Omental fat pad (tissue), 3 donors: ENCODE measurements at regions not wholly inside any gene's neighbourhood (a gene's known extent, or its start where the extent isn't known, plus 50 kb on each side); places are given as distances from the start of the nearest gene placed in this dataset.

Source experiments
- ATAC-seq: fragments of 150-250 bp; one replicate; pipeline ENCODE4 v1.9.1; 2016; ENCODE audit warnings: mild to moderate bottlenecking, moderate library complexity; ENCODE audit not compliant: low FRiP score
- DNase-seq: peaks from one replicate; pipeline ENCODE4 v3.0.0-alpha.2; 2019; ENCODE audit warnings: low spot score
- CTCF ChIP-seq, 3 donors: fragments of 450-650 bp; IDR thresholded peaks; one replicate each; pipeline ENCODE4 v1.5.1; 2016 to 2017; ENCODE audit warnings: antibody characterized with exemption in 3 of 3, mild to moderate bottlenecking in 3 of 3, moderate library complexity in 2 of 3

GRCh38 chr17:68179236-68179925 is 68.5 kb upstream of the AMZ2 start:
- no peak for TF ChIP-seq CTCF (IDR thresholded peaks at IDR 0.05)
- no peak for DNase-seq
- no peak for ATAC-seq

GRCh38 chr17:68179926-68180285 is 67.9 kb upstream of the AMZ2 start:
- no peak for TF ChIP-seq CTCF (IDR thresholded peaks at IDR 0.05)
- no peak for ATAC-seq
- DNase-seq: no peak

- ATAC-seq (no peak), DNase-seq (no peak)
- TF ChIP-seq CTCF (IDR thresholded peaks at IDR 0.05): no peak
These were observed 65.9 kb upstream of the AMZ2 start for GRCh38 chr17:68182011-68182306.

- no peak for TF ChIP-seq CTCF (IDR thresholded peaks at IDR 0.05)
- DNase-seq (no peak), ATAC-seq (no peak)
These were observed 64.8 kb upstream of the AMZ2 start for GRCh38 chr17:68182940-68183551.

- no peak for TF ChIP-seq CTCF (IDR thresholded peaks at IDR 0.05)
- no peak for ATAC-seq
- no peak for DNase-seq
These were observed 63.7 kb upstream of the AMZ2 start for GRCh38 chr17:68184141-68184571.

GRCh38 chr17:68184816-68185436 is 62.9 kb upstream of the AMZ2 start:
- no peak for DNase-seq
- no peak for TF ChIP-seq CTCF (IDR thresholded peaks at IDR 0.05)
- no peak for ATAC-seq

GRCh38 chr17:68185820-68186219 is 62.0 kb upstream of the AMZ2 start:
- no peak for TF ChIP-seq CTCF (IDR thresholded peaks at IDR 0.05)
- DNase-seq (no peak), ATAC-seq (no peak)
